OCI-LY3 (cell line): ENCODE measurements at regions not wholly inside any gene's neighbourhood (a gene's known extent, or its start where the extent isn't known, plus 50 kb on each side); places are given as distances from the start of the nearest gene placed in this dataset.

Experiments
- H2AFZ ChIP-seq: fragments of 200-600, 300-600 bp; shearing (Covaris generic); 2 replicates; pipeline ENCODE4 v1.6.0; 2014; ENCODE audit warnings: antibody characterized with exemption, low read depth, low read length
- H3K27ac ChIP-seq: fragments of 200-600, 300-600 bp; sonication (generic); 2 replicates; pipeline ENCODE4 v1.5.1; 2014; ENCODE audit warnings: mild to moderate bottlenecking, low read length, moderate library complexity, mixed read lengths
- H3K27me3 ChIP-seq: fragments of 200-600, 300-600 bp; sonication (generic); 2 replicates; pipeline ENCODE4 v1.6.1; 2014; ENCODE audit warnings: low read depth, low read length, mixed read lengths
- H3K36me3 ChIP-seq: fragments of 200-600, 300-600 bp; sonication (generic); replicated peaks from 2 replicates; pipeline ENCODE3; 2014; ENCODE audit warnings: low read depth, low read length, mixed read lengths
- H3K4me1 ChIP-seq: fragments of 300-600, 200-600 bp; sonication (generic); 2 replicates; pipeline ENCODE4 v1.6.1; 2014; ENCODE audit warnings: low read length, mixed read lengths
- H3K4me2 ChIP-seq: fragments of 200-600, 300-600 bp; sonication (generic); 2 replicates; pipeline ENCODE4 v1.6.1; 2014; ENCODE audit warnings: low read length, mixed read lengths
- H3K4me3 ChIP-seq: fragments of 300-600, 200-600 bp; sonication (generic); 2 replicates; pipeline ENCODE4 v1.5.1; 2014; ENCODE audit warnings: antibody characterized with exemption, mild to moderate bottlenecking, low read length, moderate library complexity
- H3K79me2 ChIP-seq: fragments of 300-600, 200-600 bp; shearing (Covaris generic); 2 replicates; pipeline ENCODE4 v1.6.1; 2014; ENCODE audit warnings: mild to moderate bottlenecking, low read length, mixed read lengths
- H3K9ac ChIP-seq: fragments of 300-600, 200-600 bp; shearing (Covaris generic); 2 replicates; pipeline ENCODE4 v1.6.0; 2014; ENCODE audit warnings: mild to moderate bottlenecking, low read length, moderate library complexity
- H3K9me3 ChIP-seq: fragments of 200-600, 300-600 bp; shearing (Covaris generic); 2 replicates; pipeline ENCODE4 v1.6.1; 2014; ENCODE audit warnings: low read length, mixed read lengths; ENCODE audit not compliant: insufficient read depth
- H4K20me1 ChIP-seq: fragments of 200-600, 300-600 bp; sonication (generic); 2 replicates; pipeline ENCODE4 v1.6.1; 2016; ENCODE audit warnings: low read length, mixed read lengths; ENCODE audit not compliant: insufficient read depth
- CTCF ChIP-seq: fragments of 200-600, 300-600 bp; sonication (generic); IDR thresholded peaks from 2 replicates; pipeline ENCODE4 v1.5.1; 2014; ENCODE audit warnings: antibody characterized with exemption, low read length, low read depth
- EZH2phosphoT487 ChIP-seq: fragments of 200-600 bp; shearing (Covaris generic); IDR thresholded peaks from 2 replicates; pipeline ENCODE4 v1.6.1; 2018; ENCODE audit warnings: antibody characterized with exemption, mixed run types, low read depth

DNA sequence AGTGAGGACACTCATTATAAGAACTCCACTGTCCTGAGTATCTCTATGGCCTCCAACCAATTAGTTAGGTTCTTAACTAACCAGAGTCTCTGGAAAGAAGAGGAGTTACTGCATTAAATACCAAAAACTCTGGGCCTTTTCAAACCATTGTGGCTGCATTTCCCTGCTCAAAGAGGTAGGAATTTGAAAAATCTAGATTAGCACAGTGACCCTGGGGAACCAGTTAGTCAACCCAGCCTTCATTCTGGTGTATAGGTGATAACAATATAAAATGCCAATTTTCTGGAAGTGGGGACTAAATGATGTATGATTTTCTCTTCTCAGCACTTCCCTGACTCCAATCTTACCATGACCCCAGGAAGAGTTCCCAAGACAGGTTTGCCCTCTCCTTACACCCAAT is 287.8 kb upstream of the SETBP1 start:
- H2AFZ ChIP-seq: no peak overlapping the region
- H3K79me2 ChIP-seq: no peaks in the 10 kb centered on the region
- H3K36me3 ChIP-seq: no peaks in the 10 kb centered on the region
- TF ChIP-seq CTCF (no peak), EZH2phosphoT487 (no peak)
- no peak overlapping the region for H3K4me3 ChIP-seq
- no peak overlapping the region for H3K4me2 ChIP-seq
- H3K9ac ChIP-seq: no peak overlapping the region
- no peaks in the 10 kb centered on the region for H4K20me1 ChIP-seq
- H3K4me1 ChIP-seq: no peaks in the 10 kb centered on the region
- H3K9me3 ChIP-seq: no peaks in the 10 kb centered on the region
- H3K27me3 ChIP-seq: no peaks in the 10 kb centered on the region
- H3K27ac ChIP-seq: no peak overlapping the region

- Histone ChIP-seq H3K9me3 (no peaks in the 10 kb centered on the region), H3K4me1 (no peaks in the 10 kb centered on the region), H3K9ac (no peak overlapping the region), H3K4me3 (no peak overlapping the region), H3K36me3 (no peaks in the 10 kb centered on the region), H3K27ac (no peak overlapping the region), H3K79me2 (no peaks in the 10 kb centered on the region), H3K27me3 (no peaks in the 10 kb centered on the region), H2AFZ (no peak overlapping the region), H3K4me2 (no peak overlapping the region), H4K20me1 (no peaks in the 10 kb centered on the region)
- TF ChIP-seq EZH2phosphoT487: no peak
- no peak for TF ChIP-seq CTCF
Measured at GRCh38 chr18:44393406-44393805, 287.3 kb upstream of the SETBP1 start.

GRCh38 chr18:44396550-44396949 is 284.1 kb upstream of the SETBP1 start:
- H3K9me3 ChIP-seq: no peaks in the 10 kb centered on the region
- no peak overlapping the region for H3K27ac ChIP-seq
- H4K20me1 ChIP-seq: no peaks in the 10 kb centered on the region
- H3K27me3 ChIP-seq: no peaks in the 10 kb centered on the region
- H3K4me2 ChIP-seq: no peak overlapping the region
- TF ChIP-seq CTCF (no peak), EZH2phosphoT487 (no peak)
- no peak overlapping the region for H2AFZ ChIP-seq
- no peak overlapping the region for H3K4me3 ChIP-seq
- H3K4me1 ChIP-seq: no peaks in the 10 kb centered on the region
- no peaks in the 10 kb centered on the region for H3K79me2 ChIP-seq
- no peaks in the 10 kb centered on the region for H3K36me3 ChIP-seq
- H3K9ac ChIP-seq: no peak overlapping the region

- no peaks in the 10 kb centered on the region for H4K20me1 ChIP-seq
- TF ChIP-seq EZH2phosphoT487: no peak
- TF ChIP-seq CTCF: no peak
- no peaks in the 10 kb centered on the region for H3K4me1 ChIP-seq
- H3K36me3 ChIP-seq: no peaks in the 10 kb centered on the region
- H3K79me2 ChIP-seq: no peaks in the 10 kb centered on the region
- no peak overlapping the region for H3K9ac ChIP-seq
- peaks cover 5% of the 10 kb centered on the region for H3K9me3 ChIP-seq
- H3K27ac ChIP-seq: no peak overlapping the region
- H3K4me2 ChIP-seq: no peak overlapping the region
- H3K27me3 ChIP-seq: no peaks in the 10 kb centered on the region
- no peak overlapping the region for H2AFZ ChIP-seq
- H3K4me3 ChIP-seq: no peak overlapping the region
Measured at GRCh38 chr18:44409071-44409470, 271.6 kb upstream of the SETBP1 start.
